ENCODE measurements at regions not wholly inside any gene's neighbourhood (a gene's known extent, or its start where the extent isn't known, plus 50 kb on each side); places are given as distances from the start of the nearest gene placed in this dataset.

- no peak for DNase-seq (ENCODE audit: extremely low read depth, insufficient read length)
- H3K36me3 ChIP-seq (ENCODE audit: control insufficient read depth, insufficient read depth, low read length), result no peaks in the 10 kb centered on the region
- TF ChIP-seq CTCF (IDR thresholded peaks at IDR 0.05; ENCODE audit: insufficient read depth, low read length, poor library complexity, severe bottlenecking), result no peak
- no peak overlapping the region for H3K4me3 ChIP-seq (replicated peaks; ENCODE audit: low read depth, low read length)
- no peaks in the 10 kb centered on the region for H3K27me3 ChIP-seq (replicated peaks; ENCODE audit: control insufficient read depth, insufficient read depth, low read length)
These were observed 138.4 kb upstream of the TIAM1 start for GRCh38 chr21:31482460-31482859.

GRCh38 chr21:31480228-31480627 lies 136.2 kb upstream of the TIAM1 start:
- no peak overlapping the region for H3K4me3 ChIP-seq (replicated peaks; ENCODE audit: low read depth, low read length)

GRCh38 chr21:31479714-31480113 lies 135.7 kb upstream of the TIAM1 start:
- DNase-seq (ENCODE audit: extremely low read depth, insufficient read length), result no peak

More at GRCh38 chr21:31480228-31480627, 136.2 kb upstream of the TIAM1 start:
- H3K27me3 ChIP-seq (replicated peaks; ENCODE audit: control insufficient read depth, insufficient read depth, low read length), result no peaks in the 10 kb centered on the region
- no peak for TF ChIP-seq CTCF (IDR thresholded peaks at IDR 0.05; ENCODE audit: insufficient read depth, low read length, poor library complexity, severe bottlenecking)
- H3K36me3 ChIP-seq (ENCODE audit: control insufficient read depth, insufficient read depth, low read length), result no peaks in the 10 kb centered on the region
- no peak for DNase-seq (ENCODE audit: extremely low read depth, insufficient read length)

GRCh38 chr21:31479222-31479621 lies 135.2 kb upstream of the TIAM1 start:
- TF ChIP-seq CTCF (IDR thresholded peaks at IDR 0.05; ENCODE audit: insufficient read depth, low read length, poor library complexity, severe bottlenecking), result no peak

More at GRCh38 chr21:31479714-31480113, 135.7 kb upstream of the TIAM1 start:
- Histone ChIP-seq H3K36me3 (ENCODE audit: control insufficient read depth, insufficient read depth, low read length) (no peaks in the 10 kb centered on the region), H3K4me3 (replicated peaks; ENCODE audit: low read depth, low read length) (no peak overlapping the region), H3K27me3 (replicated peaks; ENCODE audit: control insufficient read depth, insufficient read depth, low read length) (no peaks in the 10 kb centered on the region)
- no peak for TF ChIP-seq CTCF (IDR thresholded peaks at IDR 0.05; ENCODE audit: insufficient read depth, low read length, poor library complexity, severe bottlenecking)

GRCh38 chr21:31476263-31477022 lies 132.4 kb upstream of the TIAM1 start:
- TF ChIP-seq CTCF (IDR thresholded peaks at IDR 0.05; ENCODE audit: insufficient read depth, low read length, poor library complexity, severe bottlenecking), result no peak
- Histone ChIP-seq H3K36me3 (ENCODE audit: control insufficient read depth, insufficient read depth, low read length) (no peaks in the 10 kb centered on the region), H3K4me3 (replicated peaks; ENCODE audit: low read depth, low read length) (no peak overlapping the region), H3K27me3 (replicated peaks; ENCODE audit: control insufficient read depth, insufficient read depth, low read length) (no peaks in the 10 kb centered on the region)
- no peak for DNase-seq (ENCODE audit: extremely low read depth, insufficient read length)

More at GRCh38 chr21:31479222-31479621, 135.2 kb upstream of the TIAM1 start:
- Histone ChIP-seq H3K27me3 (replicated peaks; ENCODE audit: control insufficient read depth, insufficient read depth, low read length) (no peaks in the 10 kb centered on the region), H3K36me3 (ENCODE audit: control insufficient read depth, insufficient read depth, low read length) (no peaks in the 10 kb centered on the region), H3K4me3 (replicated peaks; ENCODE audit: low read depth, low read length) (no peak overlapping the region)
- no peak for DNase-seq (ENCODE audit: extremely low read depth, insufficient read length)

Data from GM06990 (cell line).